ENCODE measurements at regions not wholly inside any gene's neighbourhood (a gene's known extent, or its start where the extent isn't known, plus 50 kb on each side); places are given as distances from the start of the nearest gene placed in this dataset.

DNA sequence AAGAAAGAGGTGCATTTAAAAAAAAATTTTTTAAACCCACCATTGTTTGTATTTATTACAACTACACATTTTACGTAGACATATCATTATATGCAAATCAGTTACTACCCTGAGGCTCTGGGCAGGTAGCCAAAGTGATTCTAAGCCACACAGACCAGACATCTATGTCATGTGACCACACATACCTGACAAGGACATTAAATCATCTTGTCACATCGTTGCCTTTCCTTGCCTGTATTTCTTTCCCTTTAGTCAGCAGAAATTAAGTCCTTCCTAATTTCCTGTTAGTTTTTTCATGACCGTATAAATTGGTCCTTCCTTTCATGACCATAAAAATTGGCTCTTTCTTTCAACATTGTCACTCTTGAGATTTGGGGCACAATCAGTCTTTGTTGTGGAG is 134.2 kb upstream of the MARCHF11 start (continued):
- no peak for TF ChIP-seq SAP30 (IDR thresholded peaks at IDR 0.05; ENCODE audit: insufficient read depth, insufficient replicate concordance, low read length)
- no peak for TF ChIP-seq CBX5 (IDR thresholded peaks at IDR 0.05; ENCODE audit: low read depth, low read length)
- no peak for TF ChIP-seq EP300 (IDR thresholded peaks at IDR 0.05; ENCODE audit: borderline replicate concordance in 1 of 2, low read depth in 2 of 2, low read length in 2 of 2)
- TF ChIP-seq SIN3A (conservative IDR thresholded peaks at IDR 0.05 in 1 of 2, IDR thresholded peaks at IDR 0.05 in 1 of 2; ENCODE audit: low read depth in 1 of 2, low read length in 2 of 2) = no peak
- TF ChIP-seq SP2 (IDR thresholded peaks at IDR 0.05; ENCODE audit: low read length) = no peak
- TF ChIP-seq HDAC2 (IDR thresholded peaks at IDR 0.05; ENCODE audit: borderline replicate concordance in 1 of 2, low read depth in 2 of 2, low read length in 2 of 2) = no peak
- TF ChIP-seq RNF2 (IDR thresholded peaks at IDR 0.05; ENCODE audit: borderline replicate concordance, low read depth, low read length, missing control alignments, poor library complexity, severe bottlenecking) = no peak
